Activated naive CD8-positive, alpha-beta T cell treated with anti-CD3 and anti-CD28 coated beads, Interleukin-2, amount 10 ng/mL, durations not matched to agents 7 days and 5 days (primary cell): ENCODE measurements at regions not wholly inside any gene's neighbourhood (a gene's known extent, or its start where the extent isn't known, plus 50 kb on each side); places are given as distances from the start of the nearest gene placed in this dataset.

ENCODE experiments used
- ATAC-seq: fragments of 150-1000 bp; cut with Tn5 transposase; one replicate; pipeline ENCODE4 v1.10.0; 2021; ENCODE audit warnings: low read depth, moderate library complexity
- POLR2A ChIA-PET: fragments of 350-600 bp; sonication (Branson Sonifier 250); formaldehyde crosslinking; loops from one replicate; lab custom pipeline; 2021; ENCODE audit warnings: antibody characterized with exemption; lab: Charles Lee
- DNase-seq: peaks from one replicate; pipeline ENCODE4 v3.0.0; 2021
- H3K27ac Mint-ChIP-seq: one replicate; pipeline ENCODE4 v1.8.0; 2022; ENCODE audit warnings: mild to moderate bottlenecking, mixed read lengths
- H3K27me3 Mint-ChIP-seq: one replicate; pipeline ENCODE4 v1.8.0; 2022; ENCODE audit warnings: mild to moderate bottlenecking, moderate library complexity, mixed read lengths
- H3K36me3 Mint-ChIP-seq: one replicate; pipeline ENCODE4 v1.8.0; 2021; ENCODE audit warnings: mild to moderate bottlenecking, mixed read lengths
- H3K4me1 Mint-ChIP-seq: one replicate; pipeline ENCODE4 v1.8.0; 2021; ENCODE audit warnings: mixed read lengths
- H3K4me3 Mint-ChIP-seq: one replicate; pipeline ENCODE4 v1.8.0; 2022; ENCODE audit warnings: mild to moderate bottlenecking, moderate library complexity, mixed read lengths
- H3K9me3 Mint-ChIP-seq: one replicate; pipeline ENCODE4 v1.8.0; 2021; ENCODE audit warnings: mixed read lengths

DNA sequence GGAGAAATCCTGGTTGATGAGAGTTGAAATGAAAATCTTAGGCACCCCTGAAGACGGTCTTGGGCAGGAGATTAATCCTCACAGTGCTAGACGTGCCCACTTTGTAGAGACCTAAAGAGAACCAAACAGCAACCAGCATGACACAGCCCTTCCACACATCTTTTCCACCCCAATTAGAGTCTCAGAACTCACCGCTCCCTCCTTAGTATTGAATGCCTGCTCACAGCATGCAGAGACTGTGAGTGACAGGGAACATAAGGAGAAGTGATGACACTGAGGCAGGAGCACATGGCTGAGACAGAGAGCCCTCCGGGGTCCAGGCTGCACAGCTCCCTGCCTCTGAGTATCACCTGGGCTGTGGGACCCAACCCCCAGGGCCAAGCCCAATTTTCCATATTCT is 367.6 kb downstream of the EIPR1 start:
- DNase-seq (no peak), ATAC-seq (no peak)
- no peak overlapping the region for H3K4me3 Mint-ChIP-seq
- H3K27me3 Mint-ChIP-seq: peaks cover 11% of the 10 kb centered on the region
- peaks cover 1% of the 10 kb centered on the region for H3K36me3 Mint-ChIP-seq
- H3K27ac Mint-ChIP-seq: no peak overlapping the region
- H3K4me1 Mint-ChIP-seq: no peaks in the 10 kb centered on the region
- peaks cover 8% of the 10 kb centered on the region for H3K9me3 Mint-ChIP-seq
- POLR2A ChIA-PET: no interaction called here

- POLR2A ChIA-PET: no interaction called here
- H3K27me3 Mint-ChIP-seq: peaks cover 11% of the 10 kb centered on the region
- no peak for DNase-seq
- H3K9me3 Mint-ChIP-seq: peaks cover 8% of the 10 kb centered on the region
- no peak overlapping the region for H3K27ac Mint-ChIP-seq
- peaks cover 1% of the 10 kb centered on the region for H3K36me3 Mint-ChIP-seq
- no peak for ATAC-seq
- no peak overlapping the region for H3K4me3 Mint-ChIP-seq
- H3K4me1 Mint-ChIP-seq: no peaks in the 10 kb centered on the region
Observed at GRCh38 chr2:3009483-3009882, 368.1 kb downstream of the EIPR1 start.

DNA sequence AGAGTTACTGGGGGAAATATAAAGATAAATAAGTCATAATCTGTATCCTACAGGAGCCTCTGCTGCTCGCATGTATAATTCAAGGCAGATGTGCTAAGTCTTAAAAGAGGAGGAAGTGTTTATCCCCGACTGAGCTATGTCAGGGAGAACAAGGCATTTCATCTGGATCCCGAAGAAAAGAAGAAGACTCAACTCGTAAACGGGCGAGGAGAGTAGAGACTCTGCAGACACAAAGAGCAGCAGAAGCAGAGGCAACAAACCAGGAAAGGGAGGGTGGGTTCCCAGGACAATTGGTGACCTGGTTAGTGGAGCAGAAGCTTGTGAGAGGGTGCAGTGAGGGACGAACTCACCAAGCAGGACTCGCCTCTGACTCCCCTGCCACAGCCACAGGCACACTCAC is 368.6 kb downstream of the EIPR1 start:
- no peak for DNase-seq
- H3K27ac Mint-ChIP-seq: no peak overlapping the region
- peaks cover 14% of the 10 kb centered on the region for H3K27me3 Mint-ChIP-seq
- POLR2A ChIA-PET: no interaction called here
- no peaks in the 10 kb centered on the region for H3K4me1 Mint-ChIP-seq
- no peak for ATAC-seq
- H3K4me3 Mint-ChIP-seq: no peak overlapping the region
- H3K9me3 Mint-ChIP-seq: peaks cover 8% of the 10 kb centered on the region
- peaks cover 1% of the 10 kb centered on the region for H3K36me3 Mint-ChIP-seq

DNA sequence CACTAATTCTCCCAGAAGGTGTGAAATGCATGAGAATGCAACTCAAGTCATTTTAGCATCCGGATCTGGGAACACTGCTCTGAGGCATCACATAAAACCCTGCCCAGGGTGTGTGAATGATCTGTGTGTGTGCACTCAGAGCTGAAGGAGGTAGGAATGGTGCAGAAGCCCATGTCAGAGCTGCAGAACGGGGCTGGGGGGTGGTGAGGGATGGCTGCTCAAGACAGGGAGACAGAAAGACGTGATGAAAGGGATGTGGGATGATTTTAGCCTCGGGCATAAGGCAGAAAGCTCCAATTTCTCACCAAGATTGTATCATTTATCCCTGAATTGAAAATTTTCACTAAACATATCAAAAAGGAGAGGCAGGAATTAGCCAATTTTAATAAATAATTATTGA is 369.1 kb downstream of the EIPR1 start:
- peaks cover 6% of the 10 kb centered on the region for H3K9me3 Mint-ChIP-seq
- POLR2A ChIA-PET: no interaction called here
- no peak for DNase-seq
- peaks cover 1% of the 10 kb centered on the region for H3K36me3 Mint-ChIP-seq
- no peak overlapping the region for H3K27ac Mint-ChIP-seq
- peaks cover 14% of the 10 kb centered on the region for H3K27me3 Mint-ChIP-seq
- no peaks in the 10 kb centered on the region for H3K4me1 Mint-ChIP-seq
- ATAC-seq: no peak
- no peak overlapping the region for H3K4me3 Mint-ChIP-seq

- Mint-ChIP-seq H3K36me3 (no peaks in the 10 kb centered on the region), H3K4me3 (no peak overlapping the region), H3K27ac (no peak overlapping the region), H3K4me1 (no peaks in the 10 kb centered on the region), H3K9me3 (no peaks in the 10 kb centered on the region), H3K27me3 (peaks cover 5% of the 10 kb centered on the region)
- POLR2A ChIA-PET: no interaction called here
- DNase-seq: no peak
- ATAC-seq: no peak
Observed at GRCh38 chr2:3007135-3007534, 370.5 kb downstream of the EIPR1 start.

- Mint-ChIP-seq H3K4me3 (no peak overlapping the region), H3K9me3 (no peaks in the 10 kb centered on the region), H3K27ac (no peak overlapping the region), H3K27me3 (peaks cover 5% of the 10 kb centered on the region), H3K36me3 (no peaks in the 10 kb centered on the region), H3K4me1 (peaks cover 1% of the 10 kb centered on the region)
- DNase-seq (no peak), ATAC-seq (no peak)
- POLR2A ChIA-PET: no interaction called here
Observed at GRCh38 chr2:3005859-3006501, 371.6 kb downstream of the EIPR1 start.

DNA sequence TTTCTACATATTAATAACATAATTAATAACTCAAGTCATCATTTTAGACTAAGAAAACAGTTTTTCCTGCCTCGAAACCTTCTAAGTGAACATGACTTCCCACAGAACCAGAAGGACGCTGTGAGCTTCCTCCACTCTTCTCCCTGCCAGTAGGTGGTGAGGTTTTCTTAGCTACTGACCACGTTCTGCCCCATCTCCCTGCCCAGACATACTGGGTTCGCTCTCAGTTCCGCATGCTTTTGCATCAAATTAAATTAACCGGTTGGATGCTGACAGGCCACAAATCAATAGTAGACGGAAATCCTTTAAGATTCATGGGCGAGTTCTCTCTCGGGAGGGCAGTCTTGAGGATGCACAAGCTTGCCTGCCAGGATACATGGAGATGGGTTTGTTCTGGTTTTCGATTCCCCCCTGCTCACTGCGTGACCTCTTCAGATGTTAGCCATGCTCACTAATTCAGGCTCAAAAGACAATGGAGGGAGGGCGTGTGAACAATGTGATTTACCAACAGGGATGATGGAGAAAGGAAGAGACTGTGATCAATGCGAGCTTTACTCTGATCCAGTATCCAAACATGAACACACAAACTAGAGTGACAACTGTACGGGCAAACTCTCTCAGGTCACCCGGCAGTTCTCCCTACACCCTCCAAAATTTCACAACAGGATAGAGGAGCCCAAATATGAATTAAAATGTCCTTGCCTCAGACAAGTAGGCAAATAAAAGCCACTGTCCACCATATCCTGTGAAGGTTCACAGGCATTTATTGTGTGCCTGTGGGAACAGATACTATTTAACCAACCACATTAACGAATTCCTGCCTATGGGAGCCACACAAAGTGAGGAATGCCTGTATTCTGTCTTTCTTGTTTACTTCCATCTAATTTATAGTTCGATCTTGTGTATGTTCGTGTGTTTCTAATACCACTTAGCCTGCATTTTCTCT is 375.7 kb downstream of the EIPR1 start:
- POLR2A ChIA-PET: no interaction called here
- no peak overlapping the region for H3K4me3 Mint-ChIP-seq
- ATAC-seq: no peak
- peaks cover 6% of the 10 kb centered on the region for H3K27me3 Mint-ChIP-seq
- DNase-seq: no peak
- no peaks in the 10 kb centered on the region for H3K36me3 Mint-ChIP-seq
- no peaks in the 10 kb centered on the region for H3K9me3 Mint-ChIP-seq
- no peak overlapping the region for H3K27ac Mint-ChIP-seq
- H3K4me1 Mint-ChIP-seq: peaks cover 1% of the 10 kb centered on the region

DNA sequence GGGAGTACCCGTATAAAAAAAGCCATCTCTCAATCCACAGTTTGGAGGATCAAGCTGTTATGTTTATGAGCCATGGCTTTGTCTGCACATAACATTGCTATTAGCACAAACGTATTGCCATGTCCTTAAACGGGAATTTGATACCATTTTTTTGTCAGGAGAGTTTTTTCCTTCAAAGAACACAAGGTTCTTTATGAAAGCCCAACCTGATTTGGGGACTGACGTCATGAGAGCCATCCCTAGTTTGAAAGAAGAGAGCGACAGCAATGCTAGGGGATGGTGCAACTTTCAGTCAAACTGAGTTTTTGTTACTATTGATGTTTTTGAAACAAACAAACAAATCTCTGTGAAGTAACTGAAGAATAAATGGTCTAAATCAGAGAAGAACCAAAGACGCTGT is 376.6 kb downstream of the EIPR1 start:
- Mint-ChIP-seq H3K4me3 (no peak overlapping the region), H3K27me3 (peaks cover 7% of the 10 kb centered on the region)
- no peak for ATAC-seq

GRCh38 chr2:3000125-3000524 is 377.5 kb downstream of the EIPR1 start:
- Mint-ChIP-seq H3K4me1 (peaks cover 1% of the 10 kb centered on the region), H3K36me3 (no peaks in the 10 kb centered on the region), H3K4me3 (no peak overlapping the region), H3K9me3 (no peaks in the 10 kb centered on the region), H3K27me3 (peaks cover 8% of the 10 kb centered on the region), H3K27ac (no peak overlapping the region)
- ATAC-seq (no peak), DNase-seq (no peak)
- POLR2A ChIA-PET: no interaction called here

More for the DNA sequence above, 376.6 kb downstream of the EIPR1 start:
- peaks cover 1% of the 10 kb centered on the region for H3K4me1 Mint-ChIP-seq
- H3K9me3 Mint-ChIP-seq: no peaks in the 10 kb centered on the region
- no peak overlapping the region for H3K27ac Mint-ChIP-seq
- H3K36me3 Mint-ChIP-seq: no peaks in the 10 kb centered on the region
- no peak for DNase-seq
- POLR2A ChIA-PET: no interaction called here

- Mint-ChIP-seq H3K4me3 (no peak overlapping the region), H3K27me3 (peaks cover 6% of the 10 kb centered on the region), H3K9me3 (no peaks in the 10 kb centered on the region), H3K27ac (no peak overlapping the region), H3K36me3 (no peaks in the 10 kb centered on the region), H3K4me1 (peaks cover 1% of the 10 kb centered on the region)
- DNase-seq (no peak), ATAC-seq (no peak)
- POLR2A ChIA-PET: no interaction called here
Observed at GRCh38 chr2:2998971-2999370, 378.6 kb downstream of the EIPR1 start.

DNA sequence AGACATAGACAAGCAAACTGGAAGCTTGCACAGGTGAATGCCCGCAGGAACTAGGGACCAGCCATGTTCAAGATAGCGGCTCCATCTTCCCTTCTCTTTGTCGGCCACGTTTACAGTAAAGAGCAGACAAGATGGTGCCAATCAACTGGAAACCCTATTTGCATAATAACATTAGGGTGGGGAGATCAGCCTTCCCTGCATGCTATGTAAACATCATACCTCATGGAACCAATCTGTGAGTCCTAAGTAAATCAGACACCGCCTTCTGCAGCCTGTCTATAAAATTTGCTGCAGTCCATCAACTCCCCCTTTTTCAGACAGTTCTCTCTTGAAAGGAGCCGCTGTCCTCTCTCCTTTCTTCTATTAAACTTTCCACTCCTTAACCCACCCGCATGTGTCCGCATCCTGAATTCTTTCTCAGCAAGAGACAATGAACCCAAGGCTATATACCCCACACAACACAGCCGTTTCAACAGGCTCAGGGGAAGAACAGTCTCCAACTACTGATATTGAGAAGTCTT is 384.4 kb downstream of the EIPR1 start:
- H3K4me1 Mint-ChIP-seq: no peaks in the 10 kb centered on the region

DNA sequence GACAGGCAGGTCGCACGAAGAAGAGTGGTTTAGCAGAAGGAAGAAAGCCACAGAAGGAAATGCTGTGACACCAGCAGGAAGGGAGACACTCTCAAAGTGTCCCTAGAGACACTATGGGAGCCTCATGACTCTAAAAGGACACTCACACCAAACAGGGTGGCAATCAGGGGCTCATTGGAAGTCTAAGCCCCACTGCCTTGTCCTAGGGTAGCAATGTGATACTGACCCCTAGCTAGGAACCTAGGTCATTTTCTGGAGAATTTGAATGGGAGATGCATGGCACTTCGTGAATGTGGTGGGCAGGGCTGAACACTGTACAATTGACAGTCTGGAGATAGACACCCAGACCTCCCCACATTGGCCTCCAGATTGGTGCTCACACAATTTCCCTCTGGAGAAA is 385.0 kb downstream of the EIPR1 start:
- H3K27me3 Mint-ChIP-seq: peaks cover 5% of the 10 kb centered on the region
- H3K4me1 Mint-ChIP-seq: no peaks in the 10 kb centered on the region
- no peaks in the 10 kb centered on the region for H3K36me3 Mint-ChIP-seq
- POLR2A ChIA-PET: no interaction called here
- H3K27ac Mint-ChIP-seq: no peak overlapping the region
- ATAC-seq: no peak
- no peak overlapping the region for H3K4me3 Mint-ChIP-seq
- no peaks in the 10 kb centered on the region for H3K9me3 Mint-ChIP-seq
- DNase-seq: no peak

More for the DNA sequence above, 384.4 kb downstream of the EIPR1 start:
- DNase-seq: no peak
- Mint-ChIP-seq H3K9me3 (no peaks in the 10 kb centered on the region), H3K36me3 (no peaks in the 10 kb centered on the region), H3K27me3 (peaks cover 5% of the 10 kb centered on the region), H3K27ac (no peak overlapping the region), H3K4me3 (no peak overlapping the region)
- no peak for ATAC-seq
- POLR2A ChIA-PET: no interaction called here

- Mint-ChIP-seq H3K4me3 (no peak overlapping the region), H3K9me3 (peaks cover 3% of the 10 kb centered on the region), H3K4me1 (no peaks in the 10 kb centered on the region), H3K36me3 (no peaks in the 10 kb centered on the region), H3K27me3 (peaks cover 2% of the 10 kb centered on the region), H3K27ac (no peak overlapping the region)
- POLR2A ChIA-PET: no interaction called here
- ATAC-seq (no peak), DNase-seq (no peak)
Observed at GRCh38 chr2:2985020-2985419, 392.6 kb downstream of the EIPR1 start.

DNA sequence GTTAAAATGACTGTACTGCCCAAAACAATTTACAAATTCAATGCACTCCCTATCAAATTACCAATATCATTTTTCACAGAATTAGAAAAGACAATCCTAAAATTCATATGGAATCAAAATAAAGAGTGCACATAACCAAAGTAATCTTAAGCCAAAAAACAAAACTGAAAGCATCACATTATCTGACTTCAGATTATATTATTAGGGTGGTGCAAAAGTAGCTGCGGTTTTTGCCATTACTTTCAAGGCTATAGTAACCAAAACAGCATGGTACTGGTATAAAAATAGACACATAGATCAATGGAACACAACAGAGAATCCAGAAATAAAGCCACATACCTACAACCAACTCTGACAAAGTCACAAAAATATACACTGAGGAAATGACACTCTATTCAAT is 396.6 kb downstream of the EIPR1 start:
- POLR2A ChIA-PET: no interaction called here
- H3K4me3 Mint-ChIP-seq: no peak overlapping the region
- no peak for ATAC-seq
- H3K9me3 Mint-ChIP-seq: peaks cover 3% of the 10 kb centered on the region
- H3K27me3 Mint-ChIP-seq: peaks cover 2% of the 10 kb centered on the region
- no peaks in the 10 kb centered on the region for H3K36me3 Mint-ChIP-seq
- no peaks in the 10 kb centered on the region for H3K4me1 Mint-ChIP-seq
- DNase-seq: no peak
- no peak overlapping the region for H3K27ac Mint-ChIP-seq
